Limb (tissue), 2 donors: ENCODE measurements at regions not wholly inside any gene's neighbourhood (a gene's known extent, or its start where the extent isn't known, plus 50 kb on each side); places are given as distances from the start of the nearest gene placed in this dataset.

Source experiments
- DNase-seq, 2 donors: peaks; one replicate each; pipeline ENCODE4 v3.0.0-alpha.2; 2016; ENCODE audit errors: extremely low spot score in 2 of 2

- peak; percentile 45 to 57 for DNase-seq
Observed at GRCh38 chr10:94279835-94280709, 82.7 kb downstream of the NOC3L start.

GRCh38 chr10:94281654-94282053 lies 81.1 kb downstream of the NOC3L start:
- DNase-seq, result no peak

- DNase-seq, result no peak
Observed at GRCh38 chr10:94282369-94282768, 80.4 kb downstream of the NOC3L start.
